PFSK-1 (cell line): ENCODE measurements at regions not wholly inside any gene's neighbourhood (a gene's known extent, or its start where the extent isn't known, plus 50 kb on each side); places are given as distances from the start of the nearest gene placed in this dataset.

Experiments
- FOXP2 ChIP-seq: optimal IDR thresholded peaks from 2 replicates; pipeline ENCODE3; 2011; ENCODE audit warnings: borderline replicate concordance, control low read depth, inconsistent platforms; ENCODE audit not compliant: insufficient read depth; ENCODE audit errors: extremely low read length, extremely low read depth
- POLR2AphosphoS5 ChIP-seq: IDR thresholded peaks from 2 replicates; pipeline ENCODE4 v1.6.1; 2012; ENCODE audit warnings: low read depth, mild to moderate bottlenecking, control low read depth, low read length, moderate library complexity
- REST ChIP-seq, 2 experiments: IDR thresholded peaks; 2 replicates each; pipeline versions ENCODE4 v1.6.1 to v1.8.0; 2011 to 2012; ENCODE audit warnings: low read depth in 2 of 2, low read length in 2 of 2, control low read depth in 1 of 2, inconsistent platforms in 1 of 2, mild to moderate bottlenecking in 1 of 2, moderate library complexity in 1 of 2; ENCODE audit not compliant: insufficient read depth in 1 of 2
- SIN3A ChIP-seq: IDR thresholded peaks from 2 replicates; pipeline ENCODE4 v1.6.1; 2012; ENCODE audit warnings: mild to moderate bottlenecking, low read length, moderate library complexity, borderline replicate concordance; ENCODE audit not compliant: insufficient read depth
- TAF1 ChIP-seq: IDR thresholded peaks from 2 replicates; pipeline ENCODE4 v1.6.1; 2012; ENCODE audit warnings: low read length, control low read depth, borderline replicate concordance; ENCODE audit not compliant: insufficient read depth

- TF ChIP-seq TAF1 (no peak), REST (IDR thresholded peaks at IDR 0.05; ENCODE audit: insufficient read depth in 1 of 2, low read depth in 2 of 2, low read length in 2 of 2) (no peak), SIN3A (no peak), POLR2AphosphoS5 (no peak), FOXP2 (no peak)
These were observed 375.3 kb downstream of the SLC4A3 start for GRCh38 chr2:220002699-220003098.

- TF ChIP-seq FOXP2: no peak
These were observed 377.9 kb downstream of the SLC4A3 start for GRCh38 chr2:220005362-220005761.

- TF ChIP-seq FOXP2 (no peak), POLR2AphosphoS5 (no peak)
These were observed 378.8 kb downstream of the SLC4A3 start for GRCh38 chr2:220006152-220006621.

- TF ChIP-seq POLR2AphosphoS5 (no peak), SIN3A (no peak), REST (IDR thresholded peaks at IDR 0.05; ENCODE audit: insufficient read depth in 1 of 2, low read depth in 2 of 2, low read length in 2 of 2) (no peak), TAF1 (no peak), FOXP2 (no peak)
These were observed 384.4 kb downstream of the SLC4A3 start for GRCh38 chr2:220011859-220012258.

GRCh38 chr2:220014961-220015360, 387.5 kb downstream of the SLC4A3 start:
- TF ChIP-seq FOXP2: no peak
- no peak for TF ChIP-seq REST (IDR thresholded peaks at IDR 0.05; ENCODE audit: insufficient read depth in 1 of 2, low read depth in 2 of 2, low read length in 2 of 2)
- TF ChIP-seq TAF1: no peak
- TF ChIP-seq POLR2AphosphoS5: no peak
- no peak for TF ChIP-seq SIN3A

GRCh38 chr2:220015576-220015975, 388.1 kb downstream of the SLC4A3 start:
- TF ChIP-seq FOXP2 (no peak), REST (IDR thresholded peaks at IDR 0.05; ENCODE audit: insufficient read depth in 1 of 2, low read depth in 2 of 2, low read length in 2 of 2) (no peak), POLR2AphosphoS5 (no peak), TAF1 (no peak), SIN3A (no peak)
